ENCODE measurements at regions not wholly inside any gene's neighbourhood (a gene's known extent, or its start where the extent isn't known, plus 50 kb on each side); places are given as distances from the start of the nearest gene placed in this dataset.

DNA sequence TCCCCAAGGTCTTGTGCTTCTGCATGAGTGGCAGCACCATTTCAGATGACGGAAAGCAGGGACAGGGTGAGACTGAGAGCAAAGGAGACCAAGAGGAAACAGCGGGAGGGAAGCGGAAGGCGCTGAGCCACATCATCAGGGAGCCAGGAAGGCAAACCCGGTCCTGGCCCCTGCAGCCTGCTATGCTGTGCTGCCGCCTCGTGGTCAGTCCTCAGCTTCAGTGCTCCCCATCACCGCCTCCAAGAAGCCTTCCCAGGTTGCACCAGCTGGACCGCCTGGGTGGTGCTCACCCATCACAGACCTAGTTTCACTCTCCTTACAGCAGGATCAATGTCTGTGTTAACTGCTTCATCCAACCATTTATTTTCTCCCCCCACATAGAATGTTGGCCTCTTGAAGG lies 73.0 kb upstream of the PHF21B start (continued):
- TF ChIP-seq NFE2L1 (CRISPR knock-in tag; IDR thresholded peaks at IDR 0.05): no peak
- TF ChIP-seq ZNF263 (CRISPR knock-in tag; IDR thresholded peaks at IDR 0.05; ENCODE audit: low read depth): peak; percentile 91
- TF ChIP-seq SOX15 (CRISPR knock-in tag; IDR thresholded peaks at IDR 0.05): no peak
- TF ChIP-seq, protein P1, sequence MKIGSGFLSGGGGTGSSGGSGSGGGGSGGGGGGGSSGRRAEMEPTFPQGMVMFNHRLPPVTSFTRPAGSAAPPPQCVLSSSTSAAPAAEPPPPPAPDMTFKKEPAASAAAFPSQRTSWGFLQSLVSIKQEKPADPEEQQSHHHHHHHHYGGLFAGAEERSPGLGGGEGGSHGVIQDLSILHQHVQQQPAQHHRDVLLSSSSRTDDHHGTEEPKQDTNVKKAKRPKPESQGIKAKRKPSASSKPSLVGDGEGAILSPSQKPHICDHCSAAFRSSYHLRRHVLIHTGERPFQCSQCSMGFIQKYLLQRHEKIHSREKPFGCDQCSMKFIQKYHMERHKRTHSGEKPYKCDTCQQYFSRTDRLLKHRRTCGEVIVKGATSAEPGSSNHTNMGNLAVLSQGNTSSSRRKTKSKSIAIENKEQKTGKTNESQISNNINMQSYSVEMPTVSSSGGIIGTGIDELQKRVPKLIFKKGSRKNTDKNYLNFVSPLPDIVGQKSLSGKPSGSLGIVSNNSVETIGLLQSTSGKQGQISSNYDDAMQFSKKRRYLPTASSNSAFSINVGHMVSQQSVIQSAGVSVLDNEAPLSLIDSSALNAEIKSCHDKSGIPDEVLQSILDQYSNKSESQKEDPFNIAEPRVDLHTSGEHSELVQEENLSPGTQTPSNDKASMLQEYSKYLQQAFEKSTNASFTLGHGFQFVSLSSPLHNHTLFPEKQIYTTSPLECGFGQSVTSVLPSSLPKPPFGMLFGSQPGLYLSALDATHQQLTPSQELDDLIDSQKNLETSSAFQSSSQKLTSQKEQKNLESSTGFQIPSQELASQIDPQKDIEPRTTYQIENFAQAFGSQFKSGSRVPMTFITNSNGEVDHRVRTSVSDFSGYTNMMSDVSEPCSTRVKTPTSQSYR (CRISPR knock-in tag; IDR thresholded peaks at IDR 0.05): 0 out of 2 replicates have a peak, but pooled peaks have one; percentile 35
- TF ChIP-seq, protein P2, sequence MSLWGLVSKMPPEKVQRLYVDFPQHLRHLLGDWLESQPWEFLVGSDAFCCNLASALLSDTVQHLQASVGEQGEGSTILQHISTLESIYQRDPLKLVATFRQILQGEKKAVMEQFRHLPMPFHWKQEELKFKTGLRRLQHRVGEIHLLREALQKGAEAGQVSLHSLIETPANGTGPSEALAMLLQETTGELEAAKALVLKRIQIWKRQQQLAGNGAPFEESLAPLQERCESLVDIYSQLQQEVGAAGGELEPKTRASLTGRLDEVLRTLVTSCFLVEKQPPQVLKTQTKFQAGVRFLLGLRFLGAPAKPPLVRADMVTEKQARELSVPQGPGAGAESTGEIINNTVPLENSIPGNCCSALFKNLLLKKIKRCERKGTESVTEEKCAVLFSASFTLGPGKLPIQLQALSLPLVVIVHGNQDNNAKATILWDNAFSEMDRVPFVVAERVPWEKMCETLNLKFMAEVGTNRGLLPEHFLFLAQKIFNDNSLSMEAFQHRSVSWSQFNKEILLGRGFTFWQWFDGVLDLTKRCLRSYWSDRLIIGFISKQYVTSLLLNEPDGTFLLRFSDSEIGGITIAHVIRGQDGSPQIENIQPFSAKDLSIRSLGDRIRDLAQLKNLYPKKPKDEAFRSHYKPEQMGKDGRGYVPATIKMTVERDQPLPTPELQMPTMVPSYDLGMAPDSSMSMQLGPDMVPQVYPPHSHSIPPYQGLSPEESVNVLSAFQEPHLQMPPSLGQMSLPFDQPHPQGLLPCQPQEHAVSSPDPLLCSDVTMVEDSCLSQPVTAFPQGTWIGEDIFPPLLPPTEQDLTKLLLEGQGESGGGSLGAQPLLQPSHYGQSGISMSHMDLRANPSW (CRISPR knock-in tag; conservative IDR thresholded peaks at IDR 0.05; ENCODE audit: low read depth): no peak
- TF ChIP-seq, protein P3, sequence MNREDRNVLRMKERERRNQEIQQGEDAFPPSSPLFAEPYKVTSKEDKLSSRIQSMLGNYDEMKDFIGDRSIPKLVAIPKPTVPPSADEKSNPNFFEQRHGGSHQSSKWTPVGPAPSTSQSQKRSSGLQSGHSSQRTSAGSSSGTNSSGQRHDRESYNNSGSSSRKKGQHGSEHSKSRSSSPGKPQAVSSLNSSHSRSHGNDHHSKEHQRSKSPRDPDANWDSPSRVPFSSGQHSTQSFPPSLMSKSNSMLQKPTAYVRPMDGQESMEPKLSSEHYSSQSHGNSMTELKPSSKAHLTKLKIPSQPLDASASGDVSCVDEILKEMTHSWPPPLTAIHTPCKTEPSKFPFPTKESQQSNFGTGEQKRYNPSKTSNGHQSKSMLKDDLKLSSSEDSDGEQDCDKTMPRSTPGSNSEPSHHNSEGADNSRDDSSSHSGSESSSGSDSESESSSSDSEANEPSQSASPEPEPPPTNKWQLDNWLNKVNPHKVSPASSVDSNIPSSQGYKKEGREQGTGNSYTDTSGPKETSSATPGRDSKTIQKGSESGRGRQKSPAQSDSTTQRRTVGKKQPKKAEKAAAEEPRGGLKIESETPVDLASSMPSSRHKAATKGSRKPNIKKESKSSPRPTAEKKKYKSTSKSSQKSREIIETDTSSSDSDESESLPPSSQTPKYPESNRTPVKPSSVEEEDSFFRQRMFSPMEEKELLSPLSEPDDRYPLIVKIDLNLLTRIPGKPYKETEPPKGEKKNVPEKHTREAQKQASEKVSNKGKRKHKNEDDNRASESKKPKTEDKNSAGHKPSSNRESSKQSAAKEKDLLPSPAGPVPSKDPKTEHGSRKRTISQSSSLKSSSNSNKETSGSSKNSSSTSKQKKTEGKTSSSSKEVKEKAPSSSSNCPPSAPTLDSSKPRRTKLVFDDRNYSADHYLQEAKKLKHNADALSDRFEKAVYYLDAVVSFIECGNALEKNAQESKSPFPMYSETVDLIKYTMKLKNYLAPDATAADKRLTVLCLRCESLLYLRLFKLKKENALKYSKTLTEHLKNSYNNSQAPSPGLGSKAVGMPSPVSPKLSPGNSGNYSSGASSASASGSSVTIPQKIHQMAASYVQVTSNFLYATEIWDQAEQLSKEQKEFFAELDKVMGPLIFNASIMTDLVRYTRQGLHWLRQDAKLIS (CRISPR knock-in tag; IDR thresholded peaks at IDR 0.05; ENCODE audit: borderline replicate concordance): 0 out of 2 replicates have a peak, but pooled peaks have one; percentile 39
- TF ChIP-seq NFYB (CRISPR knock-in tag; conservative IDR thresholded peaks at IDR 0.05; ENCODE audit: low read depth): no peak
- TF ChIP-seq ATF1 (CRISPR knock-in tag; IDR thresholded peaks at IDR 0.05): no peak
- TF ChIP-seq, protein P4, sequence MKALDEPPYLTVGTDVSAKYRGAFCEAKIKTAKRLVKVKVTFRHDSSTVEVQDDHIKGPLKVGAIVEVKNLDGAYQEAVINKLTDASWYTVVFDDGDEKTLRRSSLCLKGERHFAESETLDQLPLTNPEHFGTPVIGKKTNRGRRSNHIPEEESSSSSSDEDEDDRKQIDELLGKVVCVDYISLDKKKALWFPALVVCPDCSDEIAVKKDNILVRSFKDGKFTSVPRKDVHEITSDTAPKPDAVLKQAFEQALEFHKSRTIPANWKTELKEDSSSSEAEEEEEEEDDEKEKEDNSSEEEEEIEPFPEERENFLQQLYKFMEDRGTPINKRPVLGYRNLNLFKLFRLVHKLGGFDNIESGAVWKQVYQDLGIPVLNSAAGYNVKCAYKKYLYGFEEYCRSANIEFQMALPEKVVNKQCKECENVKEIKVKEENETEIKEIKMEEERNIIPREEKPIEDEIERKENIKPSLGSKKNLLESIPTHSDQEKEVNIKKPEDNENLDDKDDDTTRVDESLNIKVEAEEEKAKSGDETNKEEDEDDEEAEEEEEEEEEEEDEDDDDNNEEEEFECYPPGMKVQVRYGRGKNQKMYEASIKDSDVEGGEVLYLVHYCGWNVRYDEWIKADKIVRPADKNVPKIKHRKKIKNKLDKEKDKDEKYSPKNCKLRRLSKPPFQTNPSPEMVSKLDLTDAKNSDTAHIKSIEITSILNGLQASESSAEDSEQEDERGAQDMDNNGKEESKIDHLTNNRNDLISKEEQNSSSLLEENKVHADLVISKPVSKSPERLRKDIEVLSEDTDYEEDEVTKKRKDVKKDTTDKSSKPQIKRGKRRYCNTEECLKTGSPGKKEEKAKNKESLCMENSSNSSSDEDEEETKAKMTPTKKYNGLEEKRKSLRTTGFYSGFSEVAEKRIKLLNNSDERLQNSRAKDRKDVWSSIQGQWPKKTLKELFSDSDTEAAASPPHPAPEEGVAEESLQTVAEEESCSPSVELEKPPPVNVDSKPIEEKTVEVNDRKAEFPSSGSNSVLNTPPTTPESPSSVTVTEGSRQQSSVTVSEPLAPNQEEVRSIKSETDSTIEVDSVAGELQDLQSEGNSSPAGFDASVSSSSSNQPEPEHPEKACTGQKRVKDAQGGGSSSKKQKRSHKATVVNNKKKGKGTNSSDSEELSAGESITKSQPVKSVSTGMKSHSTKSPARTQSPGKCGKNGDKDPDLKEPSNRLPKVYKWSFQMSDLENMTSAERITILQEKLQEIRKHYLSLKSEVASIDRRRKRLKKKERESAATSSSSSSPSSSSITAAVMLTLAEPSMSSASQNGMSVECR (CRISPR knock-in tag; IDR thresholded peaks at IDR 0.05; ENCODE audit: borderline replicate concordance): no peak
- TF ChIP-seq ZNF671 (CRISPR knock-in tag; IDR thresholded peaks at IDR 0.05): no peak
- no peak for TF ChIP-seq TEAD4 (CRISPR knock-in tag; IDR thresholded peaks at IDR 0.05)
- no peak for TF ChIP-seq PRRX2 (CRISPR knock-in tag; IDR thresholded peaks at IDR 0.05)
- TF ChIP-seq ELF4 (CRISPR knock-in tag; IDR thresholded peaks at IDR 0.05; ENCODE audit: low read depth): no peak
- TF ChIP-seq, protein P5, sequence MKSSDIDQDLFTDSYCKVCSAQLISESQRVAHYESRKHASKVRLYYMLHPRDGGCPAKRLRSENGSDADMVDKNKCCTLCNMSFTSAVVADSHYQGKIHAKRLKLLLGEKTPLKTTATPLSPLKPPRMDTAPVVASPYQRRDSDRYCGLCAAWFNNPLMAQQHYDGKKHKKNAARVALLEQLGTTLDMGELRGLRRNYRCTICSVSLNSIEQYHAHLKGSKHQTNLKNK (CRISPR knock-in tag; IDR thresholded peaks at IDR 0.05): no peak
- no peak for TF ChIP-seq ESRRA (CRISPR knock-in tag; IDR thresholded peaks at IDR 0.05; ENCODE audit: borderline replicate concordance)
- TF ChIP-seq ZNF138 (CRISPR knock-in tag; conservative IDR thresholded peaks at IDR 0.05): no peak
- TF ChIP-seq, protein P6, sequence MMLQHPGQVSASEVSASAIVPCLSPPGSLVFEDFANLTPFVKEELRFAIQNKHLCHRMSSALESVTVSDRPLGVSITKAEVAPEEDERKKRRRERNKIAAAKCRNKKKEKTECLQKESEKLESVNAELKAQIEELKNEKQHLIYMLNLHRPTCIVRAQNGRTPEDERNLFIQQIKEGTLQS (CRISPR knock-in tag; conservative IDR thresholded peaks at IDR 0.05): no peak
- TF ChIP-seq, protein P7, sequence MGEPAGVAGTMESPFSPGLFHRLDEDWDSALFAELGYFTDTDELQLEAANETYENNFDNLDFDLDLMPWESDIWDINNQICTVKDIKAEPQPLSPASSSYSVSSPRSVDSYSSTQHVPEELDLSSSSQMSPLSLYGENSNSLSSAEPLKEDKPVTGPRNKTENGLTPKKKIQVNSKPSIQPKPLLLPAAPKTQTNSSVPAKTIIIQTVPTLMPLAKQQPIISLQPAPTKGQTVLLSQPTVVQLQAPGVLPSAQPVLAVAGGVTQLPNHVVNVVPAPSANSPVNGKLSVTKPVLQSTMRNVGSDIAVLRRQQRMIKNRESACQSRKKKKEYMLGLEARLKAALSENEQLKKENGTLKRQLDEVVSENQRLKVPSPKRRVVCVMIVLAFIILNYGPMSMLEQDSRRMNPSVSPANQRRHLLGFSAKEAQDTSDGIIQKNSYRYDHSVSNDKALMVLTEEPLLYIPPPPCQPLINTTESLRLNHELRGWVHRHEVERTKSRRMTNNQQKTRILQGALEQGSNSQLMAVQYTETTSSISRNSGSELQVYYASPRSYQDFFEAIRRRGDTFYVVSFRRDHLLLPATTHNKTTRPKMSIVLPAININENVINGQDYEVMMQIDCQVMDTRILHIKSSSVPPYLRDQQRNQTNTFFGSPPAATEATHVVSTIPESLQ (CRISPR knock-in tag; IDR thresholded peaks at IDR 0.05): no peak
- TF ChIP-seq GRHL2 (CRISPR knock-in tag; IDR thresholded peaks at IDR 0.05; ENCODE audit: insufficient replicate concordance, severe bottlenecking): no peak
- TF ChIP-seq, protein P8, sequence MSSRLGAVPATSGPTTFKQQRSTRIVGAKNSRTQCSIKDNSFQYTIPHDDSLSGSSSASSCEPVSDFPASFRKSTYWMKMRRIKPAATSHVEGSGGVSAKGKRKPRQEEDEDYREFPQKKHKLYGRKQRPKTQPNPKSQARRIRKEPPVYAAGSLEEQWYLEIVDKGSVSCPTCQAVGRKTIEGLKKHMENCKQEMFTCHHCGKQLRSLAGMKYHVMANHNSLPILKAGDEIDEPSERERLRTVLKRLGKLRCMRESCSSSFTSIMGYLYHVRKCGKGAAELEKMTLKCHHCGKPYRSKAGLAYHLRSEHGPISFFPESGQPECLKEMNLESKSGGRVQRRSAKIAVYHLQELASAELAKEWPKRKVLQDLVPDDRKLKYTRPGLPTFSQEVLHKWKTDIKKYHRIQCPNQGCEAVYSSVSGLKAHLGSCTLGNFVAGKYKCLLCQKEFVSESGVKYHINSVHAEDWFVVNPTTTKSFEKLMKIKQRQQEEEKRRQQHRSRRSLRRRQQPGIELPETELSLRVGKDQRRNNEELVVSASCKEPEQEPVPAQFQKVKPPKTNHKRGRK (CRISPR knock-in tag; IDR thresholded peaks at IDR 0.05; ENCODE audit: borderline replicate concordance): no peak
